GM19452 (cell line): ENCODE measurements at regions not wholly inside any gene's neighbourhood (a gene's known extent, or its start where the extent isn't known, plus 50 kb on each side); places are given as distances from the start of the nearest gene placed in this dataset.

ENCODE experiments used
- ATAC-seq: cut with Tn5 transposase; IDR thresholded peaks from one replicate; pipeline ENCODE4 v1.9.1; 2021; ENCODE audit not compliant: unreplicated experiment

DNA sequence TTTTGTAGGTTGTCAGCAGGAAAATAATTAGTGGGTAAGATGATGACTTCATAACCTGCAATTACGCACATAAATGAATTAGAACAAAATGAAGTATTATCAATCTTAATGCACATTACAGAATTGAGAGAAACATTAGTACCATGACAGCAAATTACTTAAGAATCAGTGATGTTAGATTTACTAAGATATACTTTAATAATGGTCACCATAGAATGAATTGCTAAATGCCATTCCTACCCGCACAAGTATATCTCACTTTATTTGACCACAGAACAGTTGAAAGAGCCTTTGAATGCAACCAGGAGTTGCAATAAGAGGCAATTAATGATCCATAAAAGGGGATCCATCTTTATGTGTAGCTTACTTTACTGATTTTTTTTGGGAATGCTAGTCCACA, 816.4 kb upstream of the AGA start:
- no peak for ATAC-seq

DNA sequence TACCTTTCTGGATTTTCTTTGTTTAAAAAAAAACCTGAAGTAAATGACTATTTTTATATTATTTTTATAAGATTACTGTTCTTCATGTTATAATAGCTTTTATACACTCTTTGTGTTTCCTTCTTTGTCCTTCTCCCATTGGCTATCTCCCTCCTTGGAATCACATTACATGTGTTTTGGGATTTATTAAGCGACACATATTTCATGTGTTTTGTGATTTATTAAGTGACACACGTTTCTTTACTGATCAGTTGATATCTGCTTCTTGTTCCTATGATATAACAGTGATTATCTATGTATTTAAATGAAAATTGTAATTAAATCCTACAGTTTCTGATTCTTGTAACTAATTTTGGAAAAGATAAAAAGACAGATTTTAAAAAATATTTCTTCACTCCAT, 817.3 kb upstream of the AGA start:
- ATAC-seq, result no peak

DNA sequence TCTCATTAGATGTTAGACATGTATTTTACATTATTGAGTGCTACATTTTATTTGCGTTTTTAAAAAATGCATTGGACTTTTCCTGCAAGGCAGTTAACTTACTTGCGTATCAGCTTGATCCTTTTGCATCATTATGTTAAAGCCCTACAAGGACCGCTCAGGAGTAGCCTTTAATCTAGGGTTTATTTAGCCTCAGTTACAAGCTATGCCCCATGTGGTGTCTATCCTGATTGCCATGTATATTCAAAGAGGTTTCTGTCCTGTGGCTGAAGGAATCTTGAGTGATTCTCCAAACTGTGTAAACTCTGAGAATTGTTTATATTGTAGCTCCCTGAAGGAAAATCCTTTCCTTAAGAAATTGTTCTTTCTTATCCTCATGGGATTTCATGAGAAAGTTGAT, 821.8 kb upstream of the AGA start:
- no peak for ATAC-seq

GRCh38 chr4:178271386-178271785, 829.1 kb upstream of the AGA start:
- no peak for ATAC-seq

DNA sequence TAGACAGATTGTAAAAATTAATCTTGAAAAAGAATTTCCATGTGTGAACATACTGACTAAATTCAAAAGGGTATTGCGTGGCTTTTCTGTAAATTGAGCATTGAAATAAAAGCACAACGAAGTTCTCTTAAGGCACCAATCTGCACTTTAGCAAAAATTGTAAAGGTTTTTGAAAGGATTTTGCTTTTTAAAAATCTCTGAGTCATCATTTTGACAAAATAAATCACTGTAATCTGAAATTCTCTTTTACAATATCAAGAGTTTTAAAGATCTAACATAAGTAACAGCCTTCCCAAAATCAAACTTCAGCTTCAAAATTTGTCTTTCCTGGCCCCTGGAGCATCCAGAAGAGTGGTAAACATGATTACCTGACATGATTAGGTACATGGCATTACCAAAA, 830.9 kb upstream of the AGA start:
- ATAC-seq, result no peak

DNA sequence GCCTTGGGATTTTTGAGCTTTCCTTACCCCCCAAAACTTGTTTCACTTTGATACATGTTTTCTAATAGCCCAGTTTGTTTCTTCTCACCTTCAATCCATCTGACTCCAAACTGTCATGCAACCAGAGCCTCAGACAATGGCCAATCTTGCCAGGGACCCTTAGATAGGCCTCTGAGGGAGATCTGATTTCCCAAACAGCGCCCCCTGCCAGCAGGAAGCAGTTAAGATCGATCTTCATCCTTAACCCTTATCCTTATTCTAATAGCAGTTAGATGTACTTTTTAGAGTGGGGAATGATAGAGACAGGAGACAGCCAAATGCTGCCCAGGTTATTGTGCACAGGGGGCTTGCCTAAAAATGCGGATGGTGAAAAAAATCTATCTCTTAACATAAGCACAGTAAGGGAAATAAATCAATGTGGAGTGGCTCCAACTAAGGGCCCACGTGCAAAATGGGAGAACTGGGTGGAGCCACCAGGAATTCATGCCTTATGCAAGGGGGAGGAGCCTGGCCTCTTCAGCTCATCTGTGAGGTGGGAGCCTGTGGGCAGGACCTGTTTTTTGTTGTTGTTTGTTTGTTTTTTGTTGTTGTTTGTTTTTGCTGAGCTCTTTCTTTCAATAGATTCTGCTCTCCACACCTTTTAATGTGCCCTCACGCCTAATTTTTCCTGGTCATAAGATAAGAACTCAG, 833.6 kb upstream of the AGA start:
- ATAC-seq, result no peak

DNA sequence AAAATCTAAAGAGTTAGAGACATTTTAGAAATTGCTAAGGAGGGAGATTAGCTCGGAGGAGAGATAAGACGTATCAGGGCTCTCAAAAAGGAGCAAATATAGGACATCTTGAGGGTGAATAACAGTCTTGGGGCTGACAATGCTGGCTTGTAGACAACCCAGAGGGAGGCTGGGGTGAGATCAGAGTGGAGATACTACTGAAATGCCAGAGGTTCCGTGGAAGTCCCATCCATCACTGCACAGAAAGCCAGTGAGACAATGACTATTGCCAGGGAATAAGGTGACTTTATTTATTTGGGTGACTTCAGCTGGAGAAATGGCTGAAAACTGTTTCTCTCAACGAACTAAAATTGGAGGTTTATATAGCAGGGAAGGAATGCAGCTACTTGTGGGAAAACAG, 838.1 kb upstream of the AGA start:
- no peak for ATAC-seq

- ATAC-seq, result no peak
Measured at GRCh38 chr4:178288462-178288861, 846.2 kb upstream of the AGA start.

GRCh38 chr4:178293601-178294000, 851.4 kb upstream of the AGA start:
- no peak for ATAC-seq

GRCh38 chr4:178296669-178297068, 854.4 kb upstream of the AGA start:
- ATAC-seq, result no peak

GRCh38 chr4:178306565-178306964, 864.3 kb upstream of the AGA start:
- ATAC-seq, result no peak

- no peak for ATAC-seq
Measured at GRCh38 chr4:178309890-178310289, 867.7 kb upstream of the AGA start.

- ATAC-seq, result no peak
Measured at GRCh38 chr4:178311997-178312396, 869.8 kb upstream of the AGA start.

- no peak for ATAC-seq
Measured at GRCh38 chr4:178314287-178314686, 872.0 kb upstream of the AGA start.

- ATAC-seq, result no peak
Measured at GRCh38 chr4:178316211-178316610, 874.0 kb upstream of the AGA start.

GRCh38 chr4:178320003-178320402, 877.8 kb upstream of the AGA start:
- no peak for ATAC-seq

DNA sequence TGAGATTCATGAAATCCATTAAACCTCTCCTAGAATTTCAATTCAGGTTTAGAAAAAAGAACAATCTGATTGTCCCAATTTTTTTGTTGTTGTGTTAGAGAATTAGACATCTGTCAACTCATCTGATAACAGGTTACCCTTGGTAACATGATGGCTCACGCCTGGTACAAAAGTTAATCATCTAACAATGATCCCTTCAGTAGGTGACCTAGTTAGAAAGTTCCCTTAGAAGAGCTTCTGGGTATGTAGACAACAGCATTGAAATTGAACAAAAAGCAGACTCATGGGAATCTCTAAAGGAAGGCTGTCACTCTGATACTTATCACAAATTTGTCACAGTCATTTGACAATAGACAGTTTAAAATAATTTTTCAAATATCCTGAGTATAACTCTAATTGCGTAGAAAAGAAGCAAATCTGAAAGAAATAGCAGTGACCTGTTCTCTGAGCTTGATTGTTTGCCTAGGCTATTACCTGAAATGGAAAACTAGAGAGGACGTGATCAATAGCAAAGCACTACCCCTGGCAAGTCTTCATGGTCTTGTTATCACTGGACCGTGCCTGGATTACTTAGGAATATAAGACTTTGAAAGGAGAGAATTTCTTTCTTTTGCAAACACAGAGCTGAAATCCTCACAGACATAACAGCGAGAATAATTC, 880.4 kb upstream of the AGA start:
- no peak for ATAC-seq

GRCh38 chr4:178329226-178329872, 887.1 kb upstream of the AGA start:
- no peak for ATAC-seq

DNA sequence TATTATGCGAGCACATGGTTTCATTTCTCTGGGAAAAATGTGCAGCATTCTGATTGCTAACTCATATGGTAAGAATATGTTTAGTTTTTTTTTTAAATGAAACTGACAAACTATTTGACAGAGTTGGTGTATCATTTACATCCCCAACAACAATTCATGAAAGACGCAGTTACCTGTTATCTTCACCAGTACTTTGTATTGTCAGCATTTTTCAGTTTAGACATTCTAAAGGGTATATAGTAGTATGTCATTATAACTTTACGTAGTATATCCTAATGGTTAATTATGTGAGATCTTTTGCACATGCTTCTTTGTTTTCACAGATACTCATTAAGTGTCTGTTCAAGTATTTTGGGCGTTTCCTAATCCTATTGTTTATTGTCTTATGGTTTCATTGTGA, 891.1 kb upstream of the AGA start:
- ATAC-seq, result no peak

GRCh38 chr4:178339769-178340168, 897.5 kb upstream of the AGA start:
- ATAC-seq, result no peak

DNA sequence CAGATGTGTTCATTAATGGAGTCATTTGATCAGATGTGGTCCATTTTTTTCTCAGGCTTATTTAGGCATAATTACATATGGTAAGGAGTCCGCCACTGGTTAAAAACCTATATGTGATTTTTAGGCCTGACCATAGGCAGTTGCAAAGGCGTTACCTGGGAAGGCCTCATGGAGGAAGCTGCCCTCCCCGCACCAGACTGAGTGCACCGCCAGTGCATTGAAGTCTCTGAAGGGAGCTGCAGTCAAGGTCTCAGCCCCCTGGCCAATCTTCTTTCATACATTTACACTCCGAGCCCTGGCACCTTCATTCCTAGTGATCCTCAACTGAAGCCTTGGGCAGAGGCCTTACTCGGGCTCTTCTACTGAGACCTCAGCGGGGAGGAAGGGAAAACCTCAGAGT, 898.2 kb upstream of the AGA start:
- no peak for ATAC-seq

DNA sequence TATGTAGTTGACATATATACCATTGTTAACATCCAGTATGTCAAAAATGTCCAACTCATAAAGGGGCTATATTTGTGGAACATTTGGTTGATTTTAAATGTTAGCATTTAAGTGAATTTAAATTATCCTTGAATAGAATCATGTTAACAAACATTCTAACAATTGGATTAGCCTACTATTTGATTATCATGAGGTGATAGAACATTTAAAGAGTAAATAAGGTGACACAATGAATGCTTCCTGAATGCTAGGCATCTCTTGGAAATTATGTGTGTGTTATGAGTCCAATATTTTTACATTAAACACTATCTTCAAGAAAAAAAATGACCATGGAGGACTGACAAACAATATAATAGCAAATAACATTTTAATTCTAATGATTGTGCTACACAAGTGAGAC, 901.9 kb upstream of the AGA start:
- ATAC-seq, result no peak

GRCh38 chr4:178347111-178347510, 904.9 kb upstream of the AGA start:
- no peak for ATAC-seq
